Large intestine (tissue), 3 donors: ENCODE measurements at regions not wholly inside any gene's neighbourhood (a gene's known extent, or its start where the extent isn't known, plus 50 kb on each side); places are given as distances from the start of the nearest gene placed in this dataset.

Experiments
- DNase-seq, 2 donors: peaks; one replicate each; pipeline versions ENCODE4 v3.0.0 to v3.0.0-alpha.2; 2013
- H3K27ac ChIP-seq: one replicate; pipeline ENCODE4 v1.5.1; 2013; ENCODE audit warnings: low read length
- H3K27me3 ChIP-seq: 2 replicates; pipeline ENCODE4 v1.6.1; 2013; ENCODE audit warnings: low read length; ENCODE audit not compliant: control insufficient read depth, insufficient read depth
- H3K36me3 ChIP-seq: 2 replicates; pipeline ENCODE4 v1.6.1; 2013; ENCODE audit warnings: low read length; ENCODE audit not compliant: control insufficient read depth, insufficient read depth
- H3K4me1 ChIP-seq: one replicate; pipeline ENCODE4 v1.6.1; 2013; ENCODE audit warnings: low read length; ENCODE audit not compliant: control insufficient read depth, insufficient read depth
- H3K4me3 ChIP-seq: one replicate; pipeline ENCODE4 v1.5.1; 2013; ENCODE audit warnings: low read length
- H3K9me3 ChIP-seq: one replicate; pipeline ENCODE4 v1.6.1; 2013; ENCODE audit warnings: mild to moderate bottlenecking, low read depth, low read length, moderate library complexity; ENCODE audit not compliant: control insufficient read depth
- WGBS: methylation state at CpG from one replicate; pipeline ENCODE4 v1.1.5; 2013; ENCODE audit warnings: low lambda C conversion rate; ENCODE audit not compliant: insufficient coverage; 5-methylcytosine and 5-hydroxymethylcytosine counted together

- no peak overlapping the region for H3K4me3 ChIP-seq
- no peaks in the 10 kb centered on the region for H3K27me3 ChIP-seq
- no peaks in the 10 kb centered on the region for H3K9me3 ChIP-seq
- H3K4me1 ChIP-seq = peaks cover 64% of the 10 kb centered on the region
- no peak overlapping the region for H3K27ac ChIP-seq
- 92% methylated on average over 6 of the region's 8 CpGs for WGBS
- no peak for DNase-seq
- peaks cover 10% of the 10 kb centered on the region for H3K36me3 ChIP-seq
These were observed 303.0 kb downstream of the SEC14L1 start for GRCh38 chr17:77443748-77444260.

GRCh38 chr17:77444628-77444983, 303.8 kb downstream of the SEC14L1 start:
- Histone ChIP-seq H3K4me3 (no peak overlapping the region), H3K36me3 (peaks cover 10% of the 10 kb centered on the region), H3K9me3 (no peaks in the 10 kb centered on the region), H3K27ac (peak overlapping the region; percentile 75), H3K4me1 (peaks cover 64% of the 10 kb centered on the region), H3K27me3 (no peaks in the 10 kb centered on the region)
- 68% methylated on average over 4 of the region's 9 CpGs for whole genome bisulfite sequencing
- no peak for DNase-seq

- Histone ChIP-seq H3K27ac (peak overlapping the region; percentile 75), H3K9me3 (no peaks in the 10 kb centered on the region), H3K4me3 (no peak overlapping the region), H3K4me1 (peaks cover 65% of the 10 kb centered on the region), H3K27me3 (no peaks in the 10 kb centered on the region), H3K36me3 (peaks cover 10% of the 10 kb centered on the region)
- WGBS = no CpG with 5 or more reads among the region's 15 CpGs
- DNase-seq = peak in 1 of 2 donors; percentile 62
These were observed 304.4 kb downstream of the SEC14L1 start for GRCh38 chr17:77444984-77445759.

GRCh38 chr17:77445760-77446532, 305.2 kb downstream of the SEC14L1 start:
- no peaks in the 10 kb centered on the region for H3K9me3 ChIP-seq
- peak overlapping the region; percentile 75 for H3K27ac ChIP-seq
- H3K27me3 ChIP-seq = no peaks in the 10 kb centered on the region
- H3K4me1 ChIP-seq = peaks cover 66% of the 10 kb centered on the region
- peak in 1 of 2 donors; percentile 88 for DNase-seq
- 0% methylated on average over 1 of the region's 16 CpGs for WGBS
- peaks cover 8% of the 10 kb centered on the region for H3K36me3 ChIP-seq
- H3K4me3 ChIP-seq = no peak overlapping the region

DNA sequence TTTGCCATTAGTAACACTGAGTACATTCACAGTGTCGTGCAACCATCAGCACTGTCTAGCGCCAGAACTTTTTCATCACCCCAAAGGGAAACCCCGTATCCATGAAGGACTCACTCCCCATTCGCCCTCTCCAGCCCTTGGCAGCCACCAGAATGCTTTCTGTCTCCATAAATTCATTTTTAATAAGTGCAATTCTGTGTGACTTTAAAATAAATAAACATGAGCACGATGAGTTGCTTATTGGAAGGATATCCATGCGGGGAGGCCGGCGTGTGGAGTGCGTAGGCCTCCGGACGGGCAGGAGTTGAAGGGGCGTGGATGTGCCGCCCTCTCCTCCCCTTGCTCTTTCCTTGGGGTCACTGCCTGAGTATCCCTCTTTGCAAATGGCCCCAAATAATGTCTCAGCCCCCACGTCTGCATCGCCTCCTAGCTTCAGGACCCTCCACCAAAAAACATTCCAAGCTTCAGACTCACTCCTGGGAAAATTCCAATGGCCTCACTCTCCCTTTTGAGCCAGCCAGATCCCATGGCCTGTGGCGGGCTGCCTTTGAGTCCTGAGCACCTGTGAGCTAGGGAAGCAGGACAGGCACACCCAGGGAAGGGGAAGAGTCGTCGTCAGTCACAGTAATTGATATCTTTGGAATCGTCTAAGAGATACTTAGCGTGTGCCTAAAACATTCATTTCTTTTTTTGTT, 306.3 kb downstream of the SEC14L1 start:
- no peak for DNase-seq
- Histone ChIP-seq H3K27me3 (no peaks in the 10 kb centered on the region), H3K36me3 (peaks cover 8% of the 10 kb centered on the region), H3K4me1 (peaks cover 62% of the 10 kb centered on the region), H3K4me3 (no peak overlapping the region), H3K9me3 (no peaks in the 10 kb centered on the region), H3K27ac (no peak overlapping the region)
- no CpG with 5 or more reads among the region's 20 CpGs for WGBS

DNA sequence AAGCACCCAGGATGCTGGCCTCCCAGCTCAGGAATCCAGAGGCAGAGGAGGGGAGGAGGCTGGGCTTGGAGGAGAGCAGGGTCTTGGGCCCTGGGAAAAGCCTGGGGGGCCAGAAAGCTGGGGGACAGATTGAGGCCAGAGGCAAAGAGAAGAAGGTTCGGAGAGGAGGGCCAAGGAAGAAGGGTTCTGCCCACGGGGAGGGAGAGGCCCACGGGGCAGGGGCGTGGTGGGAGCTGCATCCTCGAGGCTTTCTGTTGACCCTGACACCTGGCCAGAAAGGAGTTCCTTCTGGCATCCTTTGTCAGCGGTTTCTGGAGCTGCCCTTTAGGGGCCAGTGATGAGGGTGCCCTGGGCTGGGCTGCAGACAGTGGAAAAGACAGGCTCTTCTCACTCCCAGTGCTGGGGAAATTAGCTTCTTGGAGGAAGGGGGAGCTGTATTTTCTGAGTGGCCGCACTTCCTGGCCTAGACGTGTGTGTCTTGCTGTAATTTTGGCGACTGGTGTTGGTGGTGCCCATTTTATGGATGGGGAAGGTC, 308.7 kb downstream of the SEC14L1 start:
- WGBS = no CpG with 5 or more reads among the region's 9 CpGs
- Histone ChIP-seq H3K9me3 (no peaks in the 10 kb centered on the region), H3K27me3 (no peaks in the 10 kb centered on the region), H3K4me1 (peaks cover 74% of the 10 kb centered on the region), H3K4me3 (no peak overlapping the region), H3K36me3 (peaks cover 8% of the 10 kb centered on the region), H3K27ac (peak overlapping the region; percentile 89)
- no peak for DNase-seq

GRCh38 chr17:77449908-77450741, 309.4 kb downstream of the SEC14L1 start:
- no peaks in the 10 kb centered on the region for H3K9me3 ChIP-seq
- WGBS = no CpG with 5 or more reads among the region's 23 CpGs

DNA sequence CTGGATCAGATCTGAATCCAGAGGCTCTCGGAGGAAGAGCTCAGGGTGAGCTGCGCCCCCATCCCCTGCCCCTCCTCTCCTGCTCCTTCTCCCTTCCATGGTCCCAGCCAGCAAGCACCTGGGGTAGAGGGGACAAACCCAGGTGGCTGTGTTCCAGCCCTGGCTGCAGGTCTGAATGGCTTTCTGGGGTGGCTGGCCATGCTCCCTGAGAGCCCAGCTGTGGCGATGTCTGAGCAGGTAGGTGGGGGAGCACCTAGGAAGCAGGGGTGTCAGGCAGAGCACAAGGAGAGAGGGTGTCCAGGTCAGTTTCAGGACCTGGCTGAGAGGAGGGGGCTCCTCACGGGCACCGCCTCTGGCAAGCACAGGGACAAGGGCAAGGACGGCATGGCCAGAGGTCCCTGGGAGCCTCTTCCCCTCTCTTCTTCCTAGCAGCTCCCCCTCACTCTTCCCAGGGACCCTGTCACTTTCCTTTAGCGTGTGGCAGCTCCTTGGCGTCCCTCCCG, 310.0 kb downstream of the SEC14L1 start:
- Histone ChIP-seq H3K4me1 (peaks cover 75% of the 10 kb centered on the region), H3K36me3 (peaks cover 8% of the 10 kb centered on the region), H3K27ac (peak overlapping the region; percentile 89), H3K4me3 (peak overlapping the region; percentile 47), H3K9me3 (no peaks in the 10 kb centered on the region), H3K27me3 (no peaks in the 10 kb centered on the region)
- peak in 1 of 2 donors; percentile 58 for DNase-seq
- WGBS = no CpG with 5 or more reads among the region's 9 CpGs

More at GRCh38 chr17:77449908-77450741, 309.4 kb downstream of the SEC14L1 start:
- peaks cover 8% of the 10 kb centered on the region for H3K36me3 ChIP-seq
- peak overlapping the region; percentile 47 for H3K4me3 ChIP-seq
- H3K4me1 ChIP-seq = peaks cover 75% of the 10 kb centered on the region
- H3K27ac ChIP-seq = peak overlapping the region; percentile 89
- no peaks in the 10 kb centered on the region for H3K27me3 ChIP-seq
- DNase-seq = peak in 1 of 2 donors; percentile 81

GRCh38 chr17:77451245-77451893, 310.6 kb downstream of the SEC14L1 start:
- no CpG with 5 or more reads among the region's 44 CpGs for WGBS
- Histone ChIP-seq H3K27me3 (no peaks in the 10 kb centered on the region), H3K9me3 (no peaks in the 10 kb centered on the region), H3K4me1 (peaks cover 70% of the 10 kb centered on the region), H3K36me3 (peaks cover 10% of the 10 kb centered on the region), H3K4me3 (peak overlapping the region; percentile 47), H3K27ac (peak overlapping the region; percentile 89)
- DNase-seq = peak; percentile 80 to 90
